HG03064 (cell line): ENCODE measurements at regions not wholly inside any gene's neighbourhood (a gene's known extent, or its start where the extent isn't known, plus 50 kb on each side); places are given as distances from the start of the nearest gene placed in this dataset.
"Not testable (repeated sequence)": the region's sequence is repeated elsewhere in the genome, so short reads cannot be mapped to it uniquely, and the experiment has no call there.

Experiments
- ATAC-seq: cut with Tn5 transposase; IDR thresholded peaks from one replicate; pipeline ENCODE4 v1.9.1; 2021; ENCODE audit warnings: low read depth; ENCODE audit not compliant: unreplicated experiment

GRCh38 chr18:64777556-64777955 is 628.7 kb upstream of the LINC00305 start:
- no peak for ATAC-seq

GRCh38 chr18:64765908-64766307 is 617.0 kb upstream of the LINC00305 start:
- ATAC-seq: no peak

- ATAC-seq: no peak
Measured at GRCh38 chr18:64752707-64753106, 603.8 kb upstream of the LINC00305 start.

GRCh38 chr18:64749884-64750283 is 601.0 kb upstream of the LINC00305 start:
- ATAC-seq: no peak

GRCh38 chr18:64747803-64748202 is 598.9 kb upstream of the LINC00305 start:
- no peak for ATAC-seq

GRCh38 chr18:64742898-64743297 is 594.0 kb upstream of the LINC00305 start:
- ATAC-seq: no peak

- no peak for ATAC-seq
Measured at GRCh38 chr18:64734063-64734462, 585.2 kb upstream of the LINC00305 start.

- not testable (repeated sequence) for ATAC-seq
Measured at GRCh38 chr18:64725657-64726056, 576.8 kb upstream of the LINC00305 start.

- no peak for ATAC-seq
Measured at GRCh38 chr18:64720781-64721464, 572.0 kb upstream of the LINC00305 start.

GRCh38 chr18:64718808-64719207 is 569.9 kb upstream of the LINC00305 start:
- ATAC-seq: no peak

- ATAC-seq: no peak
Measured at GRCh38 chr18:64717026-64717425, 568.1 kb upstream of the LINC00305 start.

GRCh38 chr18:64714086-64714485 is 565.2 kb upstream of the LINC00305 start:
- no peak for ATAC-seq

GRCh38 chr18:64713284-64713683 is 564.4 kb upstream of the LINC00305 start:
- ATAC-seq: peak; percentile 92

GRCh38 chr18:64712035-64712434 is 563.1 kb upstream of the LINC00305 start:
- ATAC-seq: no peak

GRCh38 chr18:64710105-64710861 is 561.4 kb upstream of the LINC00305 start:
- no peak for ATAC-seq

GRCh38 chr18:64707052-64707451 is 558.2 kb upstream of the LINC00305 start:
- ATAC-seq: no peak

- no peak for ATAC-seq
Measured at GRCh38 chr18:64699081-64699480, 550.2 kb upstream of the LINC00305 start.

GRCh38 chr18:64695851-64696553 is 547.1 kb upstream of the LINC00305 start:
- ATAC-seq: no peak

GRCh38 chr18:64693766-64694165 is 544.9 kb upstream of the LINC00305 start:
- ATAC-seq: no peak

GRCh38 chr18:64692826-64693225 is 543.9 kb upstream of the LINC00305 start:
- ATAC-seq: no peak

GRCh38 chr18:64679121-64679520 is 530.2 kb upstream of the LINC00305 start:
- ATAC-seq: no peak
